Renal pelvis (tissue), 1 donor: ENCODE measurements at regions not wholly inside any gene's neighbourhood (a gene's known extent, or its start where the extent isn't known, plus 50 kb on each side); places are given as distances from the start of the nearest gene placed in this dataset.

Experiments
- DNase-seq: peaks from one replicate; pipeline ENCODE4 v3.0.0-alpha.2; 2013

DNA sequence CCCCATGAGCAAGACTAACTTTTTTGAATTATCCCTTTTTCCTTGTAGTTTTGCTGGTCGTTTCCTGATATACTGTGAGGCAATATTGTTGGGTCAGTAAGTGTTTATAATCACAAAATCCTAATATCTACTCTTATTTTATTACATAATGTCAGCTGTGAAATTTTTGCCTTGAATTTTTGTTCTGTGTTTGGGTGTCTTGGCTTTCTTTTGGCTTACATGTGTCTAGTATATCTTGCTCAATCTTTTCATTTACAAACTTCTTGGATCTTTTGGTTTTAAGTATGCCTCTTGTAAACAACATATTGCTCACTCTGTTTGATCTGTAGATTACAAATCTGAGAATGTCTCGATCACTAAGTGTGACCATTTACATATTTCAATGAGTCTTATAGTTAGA is 330.3 kb upstream of the ARGLU1 start:
- DNase-seq: no peak

- no peak for DNase-seq
These were observed 320.2 kb upstream of the ARGLU1 start for GRCh38 chr13:106888148-106888547.

DNA sequence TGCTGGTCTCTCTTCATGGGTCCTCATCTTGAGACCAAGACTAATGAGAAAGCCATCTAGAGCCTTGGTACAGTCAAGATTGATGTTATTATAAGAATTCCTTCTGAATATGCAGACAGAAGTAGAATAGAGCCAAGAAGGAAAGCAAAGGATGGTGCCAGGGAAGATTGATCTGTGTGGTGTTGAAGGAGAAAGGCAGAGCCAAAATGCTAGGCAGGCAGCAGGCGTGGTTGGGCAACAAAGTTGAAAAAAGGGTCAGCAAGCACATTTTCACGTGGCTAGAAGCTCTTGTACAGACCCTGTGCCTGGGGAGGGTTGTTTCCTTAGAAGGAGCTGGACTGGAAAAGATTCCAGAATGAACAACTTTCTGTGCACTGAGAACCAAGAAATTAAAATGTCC is 319.7 kb upstream of the ARGLU1 start:
- DNase-seq: no peak

- DNase-seq: no peak
These were observed 316.0 kb upstream of the ARGLU1 start for GRCh38 chr13:106883976-106884375.

GRCh38 chr13:106882246-106882645 is 314.3 kb upstream of the ARGLU1 start:
- DNase-seq: no peak

DNA sequence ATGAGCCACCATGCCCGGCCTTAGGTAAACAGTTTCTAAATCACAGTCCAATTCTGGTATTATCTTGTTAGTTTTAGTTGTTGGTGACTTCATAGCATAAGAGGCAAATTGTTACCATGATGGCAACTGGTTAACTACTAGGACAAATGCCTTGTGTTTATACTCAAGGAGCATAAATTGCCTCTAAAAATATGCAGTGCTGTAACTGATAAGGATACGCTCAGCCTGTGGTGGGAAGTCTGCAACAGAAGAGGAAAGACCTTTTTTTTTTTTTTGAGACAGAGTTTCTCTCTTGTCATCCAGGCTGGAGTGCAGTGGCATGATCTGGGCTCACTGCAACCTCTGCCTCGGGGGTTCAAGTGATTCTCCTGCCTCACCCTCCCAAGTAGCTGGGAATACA is 311.9 kb upstream of the ARGLU1 start:
- DNase-seq: no peak

DNA sequence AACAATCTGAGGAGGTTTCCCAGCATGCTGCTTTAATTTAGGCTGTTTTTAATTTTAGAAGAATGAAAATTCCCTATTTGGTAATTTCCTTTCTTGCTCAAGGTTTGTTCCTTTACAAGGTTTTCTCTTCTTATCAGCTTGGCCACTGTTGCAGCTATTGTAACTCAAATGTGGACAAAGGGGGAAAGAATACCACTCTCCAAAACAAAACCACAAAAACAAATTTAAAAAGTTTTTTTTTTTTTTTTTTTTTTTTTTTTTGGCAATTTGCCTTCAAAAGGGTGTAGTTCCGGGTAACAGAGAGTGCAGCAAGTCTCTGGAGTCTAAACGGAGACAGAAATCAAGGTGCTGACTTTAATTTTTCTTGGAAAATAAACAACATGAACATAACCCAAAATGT is 306.4 kb upstream of the ARGLU1 start:
- DNase-seq: no peak

GRCh38 chr13:106873810-106874209 is 305.9 kb upstream of the ARGLU1 start:
- no peak for DNase-seq

GRCh38 chr13:106867249-106867648 is 299.3 kb upstream of the ARGLU1 start:
- DNase-seq: no peak

DNA sequence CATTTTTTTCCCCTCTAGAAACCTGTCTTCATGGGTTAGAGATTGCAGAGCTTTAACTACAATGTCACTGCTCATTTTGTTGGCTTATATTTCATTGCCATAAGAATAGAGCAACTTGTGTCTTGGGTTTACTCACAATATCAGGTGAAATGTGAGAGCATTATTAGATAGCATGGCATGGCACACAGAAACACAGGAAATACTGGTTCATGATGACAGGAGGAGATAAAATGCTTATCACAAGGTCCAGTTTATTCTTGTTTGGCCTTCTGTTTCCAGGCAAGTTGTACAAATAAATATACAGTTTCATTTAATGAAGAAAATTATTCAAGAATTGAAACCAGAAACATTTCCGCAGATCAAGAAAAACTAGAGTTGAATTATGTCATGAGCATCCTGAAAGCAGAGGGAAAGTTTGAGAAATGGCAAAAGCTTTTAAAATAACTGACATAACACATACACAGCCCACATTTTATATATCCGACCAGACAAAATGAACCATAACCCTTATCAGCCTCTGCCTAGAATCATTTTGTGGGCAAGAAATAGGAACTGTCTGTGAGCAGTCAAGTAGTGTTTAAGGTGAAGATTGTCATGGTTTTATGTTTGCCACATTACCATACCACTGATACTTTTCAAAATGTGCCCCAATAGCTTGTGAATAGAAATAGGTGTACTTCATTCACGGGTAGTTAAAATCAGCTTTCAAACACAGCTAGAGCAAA is 297.9 kb upstream of the ARGLU1 start:
- no peak for DNase-seq

GRCh38 chr13:106859533-106859904 is 291.6 kb upstream of the ARGLU1 start:
- peak; percentile 29 for DNase-seq

DNA sequence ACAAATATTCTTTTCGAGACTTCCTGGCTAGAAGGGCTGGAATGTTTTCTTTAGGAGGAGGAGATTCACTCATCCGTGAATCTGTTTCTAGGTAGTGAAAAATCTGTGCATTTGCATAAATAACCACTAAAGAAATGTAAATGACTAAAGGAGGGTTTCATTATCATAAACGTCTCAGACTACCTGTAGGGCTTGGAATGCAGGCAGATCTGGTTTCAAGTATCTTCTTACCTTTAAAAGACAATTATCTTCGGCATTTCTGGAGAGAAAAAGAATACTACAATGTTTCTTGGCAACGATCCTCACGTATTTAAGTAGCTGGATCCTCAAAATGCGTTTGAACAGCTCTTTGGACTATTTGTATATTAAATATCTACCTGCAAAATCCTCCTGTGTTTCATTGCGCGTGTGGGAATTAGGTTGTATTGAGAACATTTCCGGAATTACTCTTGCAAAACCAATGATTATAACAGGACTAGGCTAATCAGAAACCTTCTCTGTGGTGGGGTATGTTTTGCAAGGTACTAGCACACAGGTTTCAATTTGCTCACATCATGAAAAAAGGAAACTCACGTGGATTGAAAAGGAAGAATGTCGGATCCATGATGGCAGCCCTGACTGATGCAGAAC is 291.1 kb upstream of the ARGLU1 start:
- DNase-seq: peak; percentile 51

- no peak for DNase-seq
These were observed 284.5 kb upstream of the ARGLU1 start for GRCh38 chr13:106852436-106852835.

- DNase-seq: no peak
These were observed 283.2 kb upstream of the ARGLU1 start for GRCh38 chr13:106850973-106851650.

DNA sequence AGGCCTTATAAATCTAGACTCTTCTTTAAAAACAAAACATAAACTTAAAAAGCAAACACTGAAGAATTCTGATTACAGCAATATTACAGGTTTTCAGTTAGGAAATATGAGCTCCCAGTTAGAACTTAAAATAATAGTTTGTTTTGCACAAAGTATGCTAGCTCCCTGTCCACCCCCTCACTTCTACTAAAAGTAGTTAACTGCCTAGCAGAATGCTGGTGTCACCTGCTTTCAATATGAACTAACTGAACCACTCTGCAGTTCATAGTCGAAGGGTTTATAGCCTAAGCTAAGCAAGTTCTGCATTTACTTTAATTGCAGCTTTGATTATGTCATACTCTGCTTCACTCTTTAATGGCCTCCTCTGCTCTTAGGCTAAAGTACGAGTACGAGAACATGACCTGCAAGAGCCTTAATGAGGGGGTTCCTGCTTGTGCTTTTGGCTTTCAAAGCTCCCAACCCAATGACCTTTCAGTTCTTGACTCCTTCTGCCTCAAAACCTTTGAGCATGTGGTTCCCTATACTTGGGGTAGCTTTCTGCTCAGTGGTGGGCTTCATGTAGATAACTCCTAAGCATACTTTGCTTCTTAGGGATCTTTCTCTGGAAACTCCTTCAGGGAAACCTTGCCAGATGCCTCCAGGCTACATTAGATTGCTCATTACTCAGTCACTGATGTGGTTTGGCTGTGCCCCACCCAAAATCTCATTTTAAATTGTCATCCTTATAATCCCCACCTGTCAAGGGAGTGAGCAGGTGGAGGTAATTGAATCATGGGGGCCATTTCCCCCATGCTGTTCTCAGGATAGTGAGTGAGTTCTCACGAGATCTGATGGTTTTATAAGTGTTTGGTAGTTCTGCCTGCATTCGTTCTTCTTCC is 278.9 kb upstream of the ARGLU1 start:
- DNase-seq: no peak

DNA sequence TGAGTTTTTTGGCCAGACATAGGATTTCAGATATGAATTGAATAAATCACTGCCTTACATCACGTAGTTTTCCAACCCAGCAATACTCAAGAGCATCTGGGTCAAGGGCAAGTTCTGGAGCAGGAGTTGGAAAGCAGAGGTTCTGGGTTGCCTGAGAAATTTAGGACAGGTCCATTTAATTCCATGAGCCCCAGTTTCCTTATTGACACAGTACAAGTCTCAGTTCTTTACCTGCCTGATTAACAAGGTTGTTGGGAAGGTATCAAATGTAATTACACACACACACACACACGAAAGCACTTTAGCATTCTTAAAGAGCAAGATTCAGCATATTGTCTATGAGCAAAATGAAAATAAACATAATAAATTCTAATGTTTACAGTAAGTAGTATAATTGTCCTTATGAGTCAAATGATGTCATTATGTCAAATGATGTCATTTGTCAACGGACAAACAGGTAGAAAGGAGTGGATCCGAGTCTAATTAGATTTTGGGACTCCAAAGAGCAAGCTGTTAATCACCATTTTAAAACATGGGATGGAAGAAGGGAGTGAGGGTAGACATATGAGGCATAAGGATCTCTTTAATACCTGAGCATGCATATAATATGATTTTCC is 268.4 kb upstream of the ARGLU1 start:
- no peak for DNase-seq

GRCh38 chr13:106835477-106835876 is 267.5 kb upstream of the ARGLU1 start:
- no peak for DNase-seq

DNA sequence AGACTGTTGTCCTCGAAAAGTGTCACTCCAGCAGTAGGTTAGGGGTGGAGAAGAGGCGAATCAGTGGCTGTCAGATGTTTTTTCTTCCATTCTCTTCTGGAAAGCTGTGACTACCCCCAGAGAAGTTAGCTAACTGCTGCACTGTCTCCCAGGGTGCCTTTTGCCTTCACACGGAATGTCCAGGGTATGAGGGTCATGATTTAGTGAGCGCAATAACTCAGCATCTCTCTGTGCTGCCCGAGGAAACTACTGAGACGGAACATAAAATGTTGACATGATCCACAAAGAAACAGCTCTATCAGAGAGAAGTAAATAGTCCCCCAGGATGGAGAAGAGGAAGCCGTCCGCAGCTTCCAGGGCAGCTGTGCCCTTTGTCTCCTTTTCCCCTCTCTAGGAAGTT is 254.0 kb upstream of the ARGLU1 start:
- no peak for DNase-seq

DNA sequence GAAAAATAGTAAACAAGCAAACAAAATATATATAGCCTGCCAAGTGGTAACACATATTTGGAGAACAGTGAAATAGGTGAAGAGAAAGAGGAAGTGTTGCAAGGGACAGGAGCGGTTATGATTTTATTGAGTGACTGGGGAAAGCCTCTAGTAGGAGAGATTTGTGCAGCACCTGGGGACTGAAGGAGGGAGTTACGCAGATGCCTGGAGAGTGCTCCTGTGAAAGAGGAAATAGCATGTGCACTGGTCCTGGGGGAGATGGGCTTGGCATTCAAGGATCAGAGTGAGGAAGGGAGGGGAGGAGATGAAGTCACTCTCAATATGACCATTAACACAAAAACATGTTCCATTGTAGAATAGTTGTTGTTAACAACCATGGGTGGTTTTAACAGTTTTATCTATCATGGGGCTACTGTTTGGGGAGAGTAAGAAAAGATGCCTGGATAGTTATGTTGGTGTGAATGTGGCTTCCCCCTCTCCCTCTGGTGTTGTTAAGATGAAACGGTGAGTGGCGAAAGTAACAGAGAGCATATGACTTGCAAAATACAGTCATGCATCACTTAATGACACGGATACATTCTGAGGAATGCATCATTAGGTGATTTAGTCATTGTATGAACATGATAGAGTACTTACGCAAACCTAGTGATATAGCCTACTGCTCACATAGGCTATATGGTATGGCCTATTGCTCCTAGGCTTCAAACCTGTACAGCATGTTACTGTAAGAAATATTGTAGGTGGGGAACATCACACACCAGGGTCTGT is 251.7 kb upstream of the ARGLU1 start:
- no peak for DNase-seq

DNA sequence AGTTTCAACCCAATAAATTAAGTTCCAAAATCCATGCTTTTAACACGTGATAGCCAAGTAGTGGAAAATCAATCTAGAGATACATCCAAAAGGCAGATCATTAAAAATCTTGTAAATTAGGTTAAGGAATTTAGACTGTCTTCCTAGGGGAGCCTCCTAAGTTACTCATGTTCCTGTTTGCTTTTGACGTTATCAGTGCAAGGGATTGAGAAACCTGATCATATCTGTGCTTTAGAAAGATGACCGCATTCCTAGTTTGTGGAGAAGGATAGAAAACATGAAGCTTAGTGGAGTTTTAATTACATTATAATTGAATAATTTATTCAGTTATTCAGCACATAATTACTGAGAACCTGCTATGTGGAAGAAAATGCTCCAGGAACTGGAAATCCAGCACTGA is 251.0 kb upstream of the ARGLU1 start:
- no peak for DNase-seq

DNA sequence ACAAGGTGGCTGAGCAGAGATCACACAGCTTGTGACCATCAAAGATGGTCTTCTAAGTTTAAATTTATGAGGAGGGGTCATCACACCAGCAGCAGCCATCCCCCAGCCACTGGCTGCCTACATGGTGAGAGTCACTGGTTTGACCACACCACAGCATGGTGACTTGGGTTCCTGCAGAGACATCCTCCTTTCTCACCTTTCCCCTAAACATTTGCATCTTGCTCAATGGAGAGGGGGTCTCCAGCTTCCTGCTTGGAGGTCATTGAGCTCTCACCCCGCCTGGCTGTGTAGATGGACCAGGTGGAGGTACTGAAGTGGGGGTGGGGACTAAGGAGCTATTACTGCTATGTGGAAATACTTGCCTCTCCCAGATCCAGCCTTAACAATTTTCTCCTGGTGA is 247.6 kb upstream of the ARGLU1 start:
- DNase-seq: no peak
